Panc1 (cell line): ENCODE measurements at regions not wholly inside any gene's neighbourhood (a gene's known extent, or its start where the extent isn't known, plus 50 kb on each side); places are given as distances from the start of the nearest gene placed in this dataset.

ENCODE experiments used
- POLR2AphosphoS5 ChIP-seq: IDR thresholded peaks from 2 replicates; pipeline ENCODE4 v1.6.1; 2012; ENCODE audit warnings: mild to moderate bottlenecking, low read depth, low read length, moderate library complexity
- TF ChIP-seq, protein P1 (sequence below): fragments of 450-650 bp; IDR thresholded peaks from 2 replicates; pipeline ENCODE4 v1.5.1; 2017; ENCODE audit warnings: mild to moderate bottlenecking
- TF ChIP-seq, protein P2 (sequence below), 2 experiments: IDR thresholded peaks; 2 replicates each; pipeline ENCODE4 v1.6.1; 2011 to 2012; ENCODE audit warnings: low read depth in 2 of 2, control low read depth in 1 of 2, low read length in 1 of 2, mild to moderate bottlenecking in 1 of 2, moderate library complexity in 1 of 2; ENCODE audit not compliant: insufficient read depth in 1 of 2

GRCh38 chr11:10920875-10921274, 63.0 kb upstream of the ZBED5 start:
- TF ChIP-seq POLR2AphosphoS5, result no peak
- TF ChIP-seq, protein P1, sequence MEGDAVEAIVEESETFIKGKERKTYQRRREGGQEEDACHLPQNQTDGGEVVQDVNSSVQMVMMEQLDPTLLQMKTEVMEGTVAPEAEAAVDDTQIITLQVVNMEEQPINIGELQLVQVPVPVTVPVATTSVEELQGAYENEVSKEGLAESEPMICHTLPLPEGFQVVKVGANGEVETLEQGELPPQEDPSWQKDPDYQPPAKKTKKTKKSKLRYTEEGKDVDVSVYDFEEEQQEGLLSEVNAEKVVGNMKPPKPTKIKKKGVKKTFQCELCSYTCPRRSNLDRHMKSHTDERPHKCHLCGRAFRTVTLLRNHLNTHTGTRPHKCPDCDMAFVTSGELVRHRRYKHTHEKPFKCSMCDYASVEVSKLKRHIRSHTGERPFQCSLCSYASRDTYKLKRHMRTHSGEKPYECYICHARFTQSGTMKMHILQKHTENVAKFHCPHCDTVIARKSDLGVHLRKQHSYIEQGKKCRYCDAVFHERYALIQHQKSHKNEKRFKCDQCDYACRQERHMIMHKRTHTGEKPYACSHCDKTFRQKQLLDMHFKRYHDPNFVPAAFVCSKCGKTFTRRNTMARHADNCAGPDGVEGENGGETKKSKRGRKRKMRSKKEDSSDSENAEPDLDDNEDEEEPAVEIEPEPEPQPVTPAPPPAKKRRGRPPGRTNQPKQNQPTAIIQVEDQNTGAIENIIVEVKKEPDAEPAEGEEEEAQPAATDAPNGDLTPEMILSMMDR, result no peak
- TF ChIP-seq, protein P2, sequence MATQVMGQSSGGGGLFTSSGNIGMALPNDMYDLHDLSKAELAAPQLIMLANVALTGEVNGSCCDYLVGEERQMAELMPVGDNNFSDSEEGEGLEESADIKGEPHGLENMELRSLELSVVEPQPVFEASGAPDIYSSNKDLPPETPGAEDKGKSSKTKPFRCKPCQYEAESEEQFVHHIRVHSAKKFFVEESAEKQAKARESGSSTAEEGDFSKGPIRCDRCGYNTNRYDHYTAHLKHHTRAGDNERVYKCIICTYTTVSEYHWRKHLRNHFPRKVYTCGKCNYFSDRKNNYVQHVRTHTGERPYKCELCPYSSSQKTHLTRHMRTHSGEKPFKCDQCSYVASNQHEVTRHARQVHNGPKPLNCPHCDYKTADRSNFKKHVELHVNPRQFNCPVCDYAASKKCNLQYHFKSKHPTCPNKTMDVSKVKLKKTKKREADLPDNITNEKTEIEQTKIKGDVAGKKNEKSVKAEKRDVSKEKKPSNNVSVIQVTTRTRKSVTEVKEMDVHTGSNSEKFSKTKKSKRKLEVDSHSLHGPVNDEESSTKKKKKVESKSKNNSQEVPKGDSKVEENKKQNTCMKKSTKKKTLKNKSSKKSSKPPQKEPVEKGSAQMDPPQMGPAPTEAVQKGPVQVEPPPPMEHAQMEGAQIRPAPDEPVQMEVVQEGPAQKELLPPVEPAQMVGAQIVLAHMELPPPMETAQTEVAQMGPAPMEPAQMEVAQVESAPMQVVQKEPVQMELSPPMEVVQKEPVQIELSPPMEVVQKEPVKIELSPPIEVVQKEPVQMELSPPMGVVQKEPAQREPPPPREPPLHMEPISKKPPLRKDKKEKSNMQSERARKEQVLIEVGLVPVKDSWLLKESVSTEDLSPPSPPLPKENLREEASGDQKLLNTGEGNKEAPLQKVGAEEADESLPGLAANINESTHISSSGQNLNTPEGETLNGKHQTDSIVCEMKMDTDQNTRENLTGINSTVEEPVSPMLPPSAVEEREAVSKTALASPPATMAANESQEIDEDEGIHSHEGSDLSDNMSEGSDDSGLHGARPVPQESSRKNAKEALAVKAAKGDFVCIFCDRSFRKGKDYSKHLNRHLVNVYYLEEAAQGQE (IDR thresholded peaks at IDR 0.05; ENCODE audit: insufficient read depth in 1 of 2, low read depth in 2 of 2, low read length in 1 of 2), result no peak
